Calu3 (cell line): ENCODE measurements at regions not wholly inside any gene's neighbourhood (a gene's known extent, or its start where the extent isn't known, plus 50 kb on each side); places are given as distances from the start of the nearest gene placed in this dataset.

Experiments used
- BruUV-seq: library from RNA; stranded (reverse); fragments of 400-500 nt; replicated peaks from 2 replicates; lab custom pipeline; 2021; lab: Mats Ljungman, UMichigan
- CTCF ChIA-PET: fragments of 300-600 bp; sonication (Branson Sonifier 250); formaldehyde crosslinking; loops from one replicate; lab custom pipeline; 2022; ENCODE audit warnings: antibody characterized with exemption; lab: Charles Lee
- DNase-seq: peaks from one replicate; pipeline ENCODE4 v3.0.0; 2022
- H3K27ac Mint-ChIP-seq: one replicate; pipeline ENCODE4 v1.8.0; 2022; ENCODE audit warnings: mixed read lengths; ENCODE audit not compliant: unreplicated experiment
- H3K27me3 Mint-ChIP-seq: one replicate; pipeline ENCODE4 v1.8.0; 2022; ENCODE audit warnings: mixed read lengths; ENCODE audit not compliant: unreplicated experiment
- H3K36me3 Mint-ChIP-seq: one replicate; pipeline ENCODE4 v1.8.0; 2022; ENCODE audit warnings: mild to moderate bottlenecking, moderate library complexity, mixed read lengths; ENCODE audit not compliant: insufficient read depth, unreplicated experiment
- H3K4me1 Mint-ChIP-seq: one replicate; pipeline ENCODE4 v1.8.0; 2022; ENCODE audit warnings: mild to moderate bottlenecking, low read depth, mixed read lengths; ENCODE audit not compliant: unreplicated experiment
- H3K4me3 Mint-ChIP-seq: one replicate; pipeline ENCODE4 v1.8.0; 2022; ENCODE audit warnings: mild to moderate bottlenecking, low read depth, moderate library complexity, mixed read lengths; ENCODE audit not compliant: unreplicated experiment
- H3K9me3 Mint-ChIP-seq: one replicate; pipeline ENCODE4 v1.8.0; 2022; ENCODE audit warnings: low read depth, mixed read lengths; ENCODE audit not compliant: unreplicated experiment
- intact Hi-C: fragments of 100-400 bp; cut with micrococcal nuclease; formaldehyde crosslinking; loops from one replicate; pipeline ENCODE4 v1.10.0; 2022; ENCODE audit not compliant: unreplicated experiment
- TF ChIP-seq, protein P1 (sequence below): fragments of 200-600 bp; IDR thresholded peaks from one replicate; pipeline ENCODE4 v1.8.0; 2022; ENCODE audit warnings: antibody characterized with exemption; ENCODE audit not compliant: unreplicated experiment

DNA sequence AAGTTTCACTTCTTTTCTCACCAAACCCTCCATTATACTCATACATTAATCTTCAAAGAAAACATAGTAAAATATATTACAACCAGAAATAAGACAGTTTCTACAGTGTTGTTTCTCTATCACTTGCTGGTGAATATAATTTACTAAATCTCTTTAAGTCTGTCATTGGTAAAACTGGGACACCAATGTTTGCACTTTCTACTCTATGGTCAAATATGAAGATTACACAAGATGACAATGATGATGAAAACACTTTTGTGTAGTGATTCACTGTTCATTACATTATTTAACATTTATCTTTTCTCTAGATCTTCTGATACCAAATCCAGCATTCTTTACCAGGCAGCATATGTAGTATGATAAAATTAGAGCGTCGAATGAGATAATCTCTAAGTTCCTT lies 459.1 kb downstream of the DMAC1 start:
- Mint-ChIP-seq H3K9me3 (no peaks in the 10 kb centered on the region), H3K4me1 (no peaks in the 10 kb centered on the region), H3K36me3 (no peaks in the 10 kb centered on the region), H3K4me3 (no peak overlapping the region), H3K27ac (no peak overlapping the region), H3K27me3 (peaks cover 72% of the 10 kb centered on the region)
- CTCF ChIA-PET: no interaction called here
- TF ChIP-seq, protein P1, sequence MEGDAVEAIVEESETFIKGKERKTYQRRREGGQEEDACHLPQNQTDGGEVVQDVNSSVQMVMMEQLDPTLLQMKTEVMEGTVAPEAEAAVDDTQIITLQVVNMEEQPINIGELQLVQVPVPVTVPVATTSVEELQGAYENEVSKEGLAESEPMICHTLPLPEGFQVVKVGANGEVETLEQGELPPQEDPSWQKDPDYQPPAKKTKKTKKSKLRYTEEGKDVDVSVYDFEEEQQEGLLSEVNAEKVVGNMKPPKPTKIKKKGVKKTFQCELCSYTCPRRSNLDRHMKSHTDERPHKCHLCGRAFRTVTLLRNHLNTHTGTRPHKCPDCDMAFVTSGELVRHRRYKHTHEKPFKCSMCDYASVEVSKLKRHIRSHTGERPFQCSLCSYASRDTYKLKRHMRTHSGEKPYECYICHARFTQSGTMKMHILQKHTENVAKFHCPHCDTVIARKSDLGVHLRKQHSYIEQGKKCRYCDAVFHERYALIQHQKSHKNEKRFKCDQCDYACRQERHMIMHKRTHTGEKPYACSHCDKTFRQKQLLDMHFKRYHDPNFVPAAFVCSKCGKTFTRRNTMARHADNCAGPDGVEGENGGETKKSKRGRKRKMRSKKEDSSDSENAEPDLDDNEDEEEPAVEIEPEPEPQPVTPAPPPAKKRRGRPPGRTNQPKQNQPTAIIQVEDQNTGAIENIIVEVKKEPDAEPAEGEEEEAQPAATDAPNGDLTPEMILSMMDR: no peak
- DNase-seq: no peak
- intact Hi-C loops: no loop called here
- no TSS peak for BruUV-seq

GRCh38 chr9:7338586-7339281 lies 460.8 kb downstream of the DMAC1 start:
- no peak overlapping the region for H3K4me3 Mint-ChIP-seq
- DNase-seq: no peak
- H3K27me3 Mint-ChIP-seq: peaks cover 62% of the 10 kb centered on the region
- no peaks in the 10 kb centered on the region for H3K36me3 Mint-ChIP-seq
- H3K9me3 Mint-ChIP-seq: no peaks in the 10 kb centered on the region
- BruUV-seq: no TSS peak
- TF ChIP-seq, protein P1: no peak
- intact Hi-C loops: no loop called here
- CTCF ChIA-PET: no interaction called here
- H3K4me1 Mint-ChIP-seq: no peaks in the 10 kb centered on the region
- no peak overlapping the region for H3K27ac Mint-ChIP-seq

GRCh38 chr9:7336356-7337065 lies 463.1 kb downstream of the DMAC1 start:
- no peaks in the 10 kb centered on the region for H3K36me3 Mint-ChIP-seq
- no peak for DNase-seq
- H3K9me3 Mint-ChIP-seq: no peaks in the 10 kb centered on the region
- H3K27me3 Mint-ChIP-seq: peaks cover 63% of the 10 kb centered on the region
- intact Hi-C loops: no loop called here
- H3K4me3 Mint-ChIP-seq: no peak overlapping the region
- no TSS peak for BruUV-seq
- CTCF ChIA-PET: no interaction called here
- TF ChIP-seq, protein P1: no peak
- H3K4me1 Mint-ChIP-seq: no peaks in the 10 kb centered on the region
- H3K27ac Mint-ChIP-seq: no peak overlapping the region

DNA sequence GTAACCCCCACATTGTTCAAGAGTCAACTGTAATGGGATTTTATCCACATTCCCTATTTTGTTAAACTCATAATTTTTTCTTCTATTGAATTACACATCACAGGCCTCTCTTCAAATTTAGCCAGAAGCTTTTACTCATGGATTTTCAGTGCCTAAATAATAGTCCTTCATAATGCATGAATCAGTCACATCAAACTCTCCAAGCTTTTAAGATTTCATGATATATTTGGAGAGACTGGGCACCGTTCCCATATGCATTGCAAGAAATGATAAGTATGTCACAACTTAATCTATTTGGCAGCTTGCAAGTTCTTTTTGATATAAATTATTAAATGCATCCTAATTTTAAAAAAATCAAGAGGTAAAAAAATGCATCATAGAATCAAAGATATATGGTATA lies 465.9 kb downstream of the DMAC1 start:
- Mint-ChIP-seq H3K36me3 (no peaks in the 10 kb centered on the region), H3K27me3 (peaks cover 55% of the 10 kb centered on the region), H3K4me3 (no peak overlapping the region), H3K4me1 (no peaks in the 10 kb centered on the region), H3K27ac (no peak overlapping the region), H3K9me3 (no peaks in the 10 kb centered on the region)
- CTCF ChIA-PET: no interaction called here
- BruUV-seq: no TSS peak
- intact Hi-C loops: no loop called here
- DNase-seq: no peak
- TF ChIP-seq, protein P1: no peak
